HepG2 (cell line): ENCODE measurements at regions not wholly inside any gene's neighbourhood (a gene's known extent, or its start where the extent isn't known, plus 50 kb on each side); places are given as distances from the start of the nearest gene placed in this dataset.

Experiments used
- ATAC-seq: fragments of 200-7000 bp; cut with Tn5 transposase; 3 replicates; pipeline ENCODE4 v1.9.1; 2020; ENCODE audit warnings: mild to moderate bottlenecking, moderate library complexity
- BruUV-seq: library from RNA; stranded (reverse); fragments of 400-500 nt; replicated peaks from 2 replicates; lab custom pipeline; 2021; lab: Mats Ljungman, UMichigan
- CTCF ChIA-PET: fragments of 300-600 bp; formaldehyde crosslinking; extraction: SDS; loops from one replicate; lab custom pipeline; 2021; ENCODE audit warnings: low total read pairs, inconsistent platforms, low intra/inter-chr PET ratio; lab: Yijun Ruan, JAX
- POLR2A ChIA-PET: fragments of 350-600 bp; sonication (Branson Sonifier 250); formaldehyde crosslinking; loops from one replicate; lab custom pipeline; 2020; ENCODE audit warnings: antibody characterized with exemption, inconsistent platforms; lab: Yijun Ruan, JAX
- DNase-seq: peaks from one replicate; pipeline ENCODE4 v3.0.0-alpha.2; 2015; ENCODE audit warnings: low spot score
- FAIRE-seq: peaks from 3 replicates; lab custom pipeline; 2011; peaks lifted over from hg19 to GRCh38; lab: Jason Lieb, UNC
- H2AFZ ChIP-seq: one replicate; pipeline ENCODE4 v1.6.1; 2011; ENCODE audit warnings: low read length, inconsistent platforms
- H3K27ac ChIP-seq: fragments of 300-600 bp; 3 replicates; pipeline ENCODE4 v1.8.0; 2011; ENCODE audit warnings: mixed run types, mild to moderate bottlenecking, mixed read lengths, low read length, inconsistent platforms; ENCODE audit not compliant: insufficient read depth; ENCODE audit errors: extremely low read length
- H3K27me3 ChIP-seq, 2 experiments: fragments of 200-600 bp in 1 of 2; 2 replicates in 1 of 2; 3 replicates in 1 of 2; pipeline versions ENCODE4 v1.6.0 to v1.8.0; 2011; ENCODE audit warnings: low read length in 2 of 2, mild to moderate bottlenecking in 2 of 2, moderate library complexity in 2 of 2, inconsistent platforms in 1 of 2; ENCODE audit not compliant: insufficient read depth in 2 of 2, control insufficient read depth in 1 of 2
- H3K36me3 ChIP-seq, 2 experiments: fragments of 200-600 bp in 1 of 2; replicated peaks in 1 of 2; 2 replicates in 1 of 2; 3 replicates in 1 of 2; pipeline versions ENCODE4 v1.5.1 to v1.8.0; 2011; ENCODE audit warnings: low read length in 2 of 2, inconsistent platforms in 1 of 2; ENCODE audit not compliant: insufficient read depth in 2 of 2, control insufficient read depth in 1 of 2
- H3K4me1 ChIP-seq: 2 replicates; pipeline ENCODE4 v1.5.1; 2012; ENCODE audit warnings: low read length, inconsistent platforms; ENCODE audit not compliant: insufficient read depth
- H3K4me2 ChIP-seq: 2 replicates; pipeline ENCODE4 v1.6.0; 2011; ENCODE audit warnings: low read depth, low read length, inconsistent platforms
- H3K4me3 ChIP-seq, 3 experiments: fragments of 200-600 bp in 1 of 3; sonication (generic), shearing (Covaris generic) in 1 of 3; replicated peaks in 1 of 3; 2 replicates each; pipeline ENCODE4 v1.5.1; 2011 to 2016; ENCODE audit warnings: low read length in 3 of 3, inconsistent platforms in 2 of 3, low read depth in 2 of 3, mild to moderate bottlenecking in 2 of 3, control low read depth in 1 of 3, mixed read lengths in 1 of 3; ENCODE audit not compliant: insufficient read depth in 1 of 3
- H3K79me2 ChIP-seq: one replicate; pipeline ENCODE4 v1.6.1; 2011; ENCODE audit warnings: low read length, inconsistent platforms; ENCODE audit not compliant: insufficient read depth
- H3K9ac ChIP-seq: 2 replicates; pipeline ENCODE4 v1.6.0; 2011; ENCODE audit warnings: mild to moderate bottlenecking, low read depth, low read length, inconsistent platforms; ENCODE audit not compliant: insufficient read depth
- H3K9me3 ChIP-seq: 2 replicates; pipeline ENCODE4 v1.5.1; 2012; ENCODE audit warnings: mild to moderate bottlenecking, low read length
- H4K20me1 ChIP-seq: 2 replicates; pipeline ENCODE4 v1.6.0; 2011; ENCODE audit warnings: inconsistent platforms, mild to moderate bottlenecking, low read length, moderate library complexity; ENCODE audit not compliant: insufficient read depth
- GATA4 ChIP-seq: sonication (generic); IDR thresholded peaks from 2 replicates; pipeline ENCODE4 v1.6.1; 2016; ENCODE audit warnings: antibody characterized with exemption, low read depth, borderline replicate concordance
- GZF1 ChIP-seq: sonication (generic); formaldehyde crosslinking; IDR thresholded peaks from 2 replicates; pipeline ENCODE4 v1.5.1; 2020; ENCODE audit warnings: mild to moderate bottlenecking, missing genetic modification reagents
- KDM5B ChIP-seq: sonication (generic); formaldehyde crosslinking; IDR thresholded peaks from 2 replicates; pipeline ENCODE4 v1.4.0; 2020; ENCODE audit warnings: missing genetic modification reagents, mild to moderate bottlenecking, borderline replicate concordance
- MIXL1 ChIP-seq: IDR thresholded peaks from 2 replicates; pipeline ENCODE4 v1.6.1; 2016
- NCOR1 ChIP-seq: fragments of 200-600 bp; sonication (generic); IDR thresholded peaks from 2 replicates; pipeline ENCODE4 v1.7.0; 2017; ENCODE audit warnings: antibody characterized with exemption, low read length, borderline replicate concordance
- PHF8 ChIP-seq: sonication (generic); formaldehyde crosslinking; IDR thresholded peaks from 2 replicates; pipeline ENCODE4 v1.5.0; 2020; ENCODE audit warnings: missing genetic modification reagents
- RAD51 ChIP-seq: fragments of 450-650 bp; IDR thresholded peaks from 2 replicates; pipeline ENCODE4 v1.6.1; 2016; ENCODE audit warnings: borderline replicate concordance
- TSC22D2 ChIP-seq: sonication (generic); formaldehyde crosslinking; IDR thresholded peaks from 2 replicates; pipeline ENCODE4 v1.5.1; 2020; ENCODE audit warnings: missing genetic modification reagents, mild to moderate bottlenecking, borderline replicate concordance
- ZNF260 ChIP-seq: sonication (generic); formaldehyde crosslinking; IDR thresholded peaks from 2 replicates; pipeline ENCODE4 v1.4.0; 2020; ENCODE audit warnings: missing genetic modification reagents, low read depth, mild to moderate bottlenecking, borderline replicate concordance
- ZNF33B ChIP-seq: sonication (generic); formaldehyde crosslinking; IDR thresholded peaks from 2 replicates; pipeline ENCODE4 v1.5.1; 2020; ENCODE audit warnings: mild to moderate bottlenecking, missing genetic modification reagents
- WGBS: methylation state at CpG from one replicate; pipeline ENCODE4 v1.1.6; 2017; ENCODE audit warnings: low lambda C conversion rate; 5-methylcytosine and 5-hydroxymethylcytosine counted together
- in situ Hi-C: cut with HindIII; loops from 2 replicates; pipeline ENCODE4 v1.10.0; 2017; ENCODE audit warnings: low pct_unique_long_range_greater_than_20kb; ENCODE audit not compliant: extremely low pct_ligation_motif_present
- intact Hi-C: fragments of 100-400 bp; cut with micrococcal nuclease; formaldehyde crosslinking; loops from one replicate; pipeline ENCODE4 v1.10.0; 2022; ENCODE audit not compliant: unreplicated experiment
- TF ChIP-seq, protein P1 (sequence below): sonication (generic); formaldehyde crosslinking; conservative IDR thresholded peaks from 2 replicates; pipeline ENCODE4 v1.4.0; 2020; ENCODE audit warnings: missing genetic modification reagents
- TF ChIP-seq, protein P2 (sequence below): sonication (generic); formaldehyde crosslinking; IDR thresholded peaks from 2 replicates; pipeline ENCODE4 v1.8.1; 2022; ENCODE audit warnings: low read depth, mild to moderate bottlenecking, missing genetic modification reagents
- TF ChIP-seq, protein P3 (sequence below): sonication (generic); formaldehyde crosslinking; IDR thresholded peaks from 2 replicates; pipeline ENCODE4 v1.5.0; 2020; ENCODE audit warnings: mild to moderate bottlenecking, missing genetic modification reagents

DNA sequence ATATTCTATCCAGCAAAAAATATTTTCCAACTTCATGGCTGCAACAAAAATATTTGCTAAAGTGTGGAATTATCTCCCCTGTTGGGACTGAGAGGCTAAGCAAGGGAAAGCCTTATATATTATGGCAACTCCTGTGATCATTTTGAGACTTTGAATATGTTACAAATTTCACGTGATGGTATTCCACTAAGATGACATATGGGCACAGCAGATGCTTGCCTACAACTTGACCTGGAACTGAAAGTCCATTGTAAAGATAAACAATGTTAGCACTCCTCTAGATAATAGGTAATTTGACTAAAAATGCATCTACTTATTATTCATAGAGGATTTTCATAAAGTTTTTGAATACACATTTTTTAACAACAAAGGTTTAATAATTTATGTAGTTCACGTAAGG is 1141.5 kb upstream of the CDH6 start (continued):
- TF ChIP-seq, protein P1, sequence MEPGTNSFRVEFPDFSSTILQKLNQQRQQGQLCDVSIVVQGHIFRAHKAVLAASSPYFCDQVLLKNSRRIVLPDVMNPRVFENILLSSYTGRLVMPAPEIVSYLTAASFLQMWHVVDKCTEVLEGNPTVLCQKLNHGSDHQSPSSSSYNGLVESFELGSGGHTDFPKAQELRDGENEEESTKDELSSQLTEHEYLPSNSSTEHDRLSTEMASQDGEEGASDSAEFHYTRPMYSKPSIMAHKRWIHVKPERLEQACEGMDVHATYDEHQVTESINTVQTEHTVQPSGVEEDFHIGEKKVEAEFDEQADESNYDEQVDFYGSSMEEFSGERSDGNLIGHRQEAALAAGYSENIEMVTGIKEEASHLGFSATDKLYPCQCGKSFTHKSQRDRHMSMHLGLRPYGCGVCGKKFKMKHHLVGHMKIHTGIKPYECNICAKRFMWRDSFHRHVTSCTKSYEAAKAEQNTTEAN (CRISPR knock-in tag): no peak
- no peak for TF ChIP-seq ZNF33B
- TF ChIP-seq GATA4: no peak
- TF ChIP-seq KDM5B: no peak
- TF ChIP-seq PHF8 (CRISPR knock-in tag): no peak
- TF ChIP-seq RAD51: no peak
- TF ChIP-seq, protein P2, sequence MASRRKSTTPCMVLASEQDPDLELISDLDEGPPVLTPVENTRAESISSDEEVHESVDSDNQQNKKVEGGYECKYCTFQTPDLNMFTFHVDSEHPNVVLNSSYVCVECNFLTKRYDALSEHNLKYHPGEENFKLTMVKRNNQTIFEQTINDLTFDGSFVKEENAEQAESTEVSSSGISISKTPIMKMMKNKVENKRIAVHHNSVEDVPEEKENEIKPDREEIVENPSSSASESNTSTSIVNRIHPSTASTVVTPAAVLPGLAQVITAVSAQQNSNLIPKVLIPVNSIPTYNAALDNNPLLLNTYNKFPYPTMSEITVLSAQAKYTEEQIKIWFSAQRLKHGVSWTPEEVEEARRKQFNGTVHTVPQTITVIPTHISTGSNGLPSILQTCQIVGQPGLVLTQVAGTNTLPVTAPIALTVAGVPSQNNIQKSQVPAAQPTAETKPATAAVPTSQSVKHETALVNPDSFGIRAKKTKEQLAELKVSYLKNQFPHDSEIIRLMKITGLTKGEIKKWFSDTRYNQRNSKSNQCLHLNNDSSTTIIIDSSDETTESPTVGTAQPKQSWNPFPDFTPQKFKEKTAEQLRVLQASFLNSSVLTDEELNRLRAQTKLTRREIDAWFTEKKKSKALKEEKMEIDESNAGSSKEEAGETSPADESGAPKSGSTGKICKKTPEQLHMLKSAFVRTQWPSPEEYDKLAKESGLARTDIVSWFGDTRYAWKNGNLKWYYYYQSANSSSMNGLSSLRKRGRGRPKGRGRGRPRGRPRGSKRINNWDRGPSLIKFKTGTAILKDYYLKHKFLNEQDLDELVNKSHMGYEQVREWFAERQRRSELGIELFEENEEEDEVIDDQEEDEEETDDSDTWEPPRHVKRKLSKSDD (CRISPR knock-in tag): no peak

DNA sequence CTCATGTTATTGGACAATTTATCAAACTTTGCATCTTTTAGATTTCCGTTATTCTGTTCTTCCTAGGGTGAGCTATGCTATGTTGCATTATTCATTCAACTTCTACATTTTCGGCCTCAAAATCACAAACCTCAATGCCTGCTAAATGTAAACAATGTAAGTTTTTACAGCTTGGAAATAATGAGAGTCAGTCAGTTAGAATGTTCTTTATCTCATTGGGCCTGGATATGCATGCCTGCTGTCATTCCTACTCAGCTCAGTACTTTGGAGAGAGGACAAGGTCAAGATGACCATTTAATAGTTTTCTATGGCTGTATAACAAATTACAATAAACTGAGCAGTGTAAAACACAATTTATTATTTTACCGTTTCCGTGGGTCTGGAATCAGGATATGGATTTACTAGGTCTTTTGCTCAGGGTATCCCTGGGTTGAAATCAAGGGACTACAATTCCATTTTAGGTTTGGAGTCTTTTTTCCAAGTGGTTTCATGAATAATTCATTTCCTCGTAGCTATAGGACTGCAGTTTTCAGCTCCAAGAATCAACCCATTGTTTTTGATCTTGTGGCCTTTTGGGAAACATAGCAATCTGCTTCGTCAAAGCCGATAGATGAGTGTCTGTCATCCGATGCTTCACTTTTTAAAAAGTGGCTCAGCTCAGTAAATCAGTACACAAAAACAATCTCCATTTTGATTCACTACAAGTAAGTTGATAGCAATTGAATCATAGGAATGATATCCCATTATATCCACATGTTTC is 1143.2 kb upstream of the CDH6 start:
- BruUV-seq: no TSS peak
- Histone ChIP-seq H3K36me3 (no peaks in the 10 kb centered on the region), H3K27ac (no peak overlapping the region), H3K4me1 (no peaks in the 10 kb centered on the region), H2AFZ (no peak overlapping the region), H3K79me2 (no peaks in the 10 kb centered on the region), H3K4me2 (no peak overlapping the region), H3K4me3 (no peak overlapping the region), H3K9ac (no peak overlapping the region), H4K20me1 (no peaks in the 10 kb centered on the region), H3K27me3 (no peaks in the 10 kb centered on the region), H3K9me3 (no peaks in the 10 kb centered on the region)
- POLR2A ChIA-PET: no interaction called here
- WGBS: 19% methylated on average over 8 of the region's 8 CpGs
- FAIRE-seq (no peak), ATAC-seq (no peak), DNase-seq (no peak)
- in situ Hi-C loops (no loop called here), intact Hi-C loops (no loop called here)
- no peak for TF ChIP-seq ZNF260 (CRISPR knock-in tag)
- TF ChIP-seq, protein P3, sequence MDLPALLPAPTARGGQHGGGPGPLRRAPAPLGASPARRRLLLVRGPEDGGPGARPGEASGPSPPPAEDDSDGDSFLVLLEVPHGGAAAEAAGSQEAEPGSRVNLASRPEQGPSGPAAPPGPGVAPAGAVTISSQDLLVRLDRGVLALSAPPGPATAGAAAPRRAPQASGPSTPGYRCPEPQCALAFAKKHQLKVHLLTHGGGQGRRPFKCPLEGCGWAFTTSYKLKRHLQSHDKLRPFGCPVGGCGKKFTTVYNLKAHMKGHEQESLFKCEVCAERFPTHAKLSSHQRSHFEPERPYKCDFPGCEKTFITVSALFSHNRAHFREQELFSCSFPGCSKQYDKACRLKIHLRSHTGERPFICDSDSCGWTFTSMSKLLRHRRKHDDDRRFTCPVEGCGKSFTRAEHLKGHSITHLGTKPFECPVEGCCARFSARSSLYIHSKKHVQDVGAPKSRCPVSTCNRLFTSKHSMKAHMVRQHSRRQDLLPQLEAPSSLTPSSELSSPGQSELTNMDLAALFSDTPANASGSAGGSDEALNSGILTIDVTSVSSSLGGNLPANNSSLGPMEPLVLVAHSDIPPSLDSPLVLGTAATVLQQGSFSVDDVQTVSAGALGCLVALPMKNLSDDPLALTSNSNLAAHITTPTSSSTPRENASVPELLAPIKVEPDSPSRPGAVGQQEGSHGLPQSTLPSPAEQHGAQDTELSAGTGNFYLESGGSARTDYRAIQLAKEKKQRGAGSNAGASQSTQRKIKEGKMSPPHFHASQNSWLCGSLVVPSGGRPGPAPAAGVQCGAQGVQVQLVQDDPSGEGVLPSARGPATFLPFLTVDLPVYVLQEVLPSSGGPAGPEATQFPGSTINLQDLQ (CRISPR knock-in tag): no peak
- no peak for TF ChIP-seq MIXL1 (CRISPR knock-in tag)
- no peak for TF ChIP-seq TSC22D2
- no peak for TF ChIP-seq NCOR1
- no peak for TF ChIP-seq GZF1 (CRISPR knock-in tag)
- CTCF ChIA-PET: no interaction called here
